HepG2 (cell line): ENCODE measurements at regions not wholly inside any gene's neighbourhood (a gene's known extent, or its start where the extent isn't known, plus 50 kb on each side); places are given as distances from the start of the nearest gene placed in this dataset.

Experiments
- ATF2 ChIP-seq: sonication (generic); formaldehyde crosslinking; IDR thresholded peaks from 2 replicates; pipeline ENCODE4 v1.4.0; 2020; ENCODE audit warnings: missing genetic modification reagents
- CEBPB ChIP-seq: IDR thresholded peaks from 2 replicates; pipeline ENCODE4 v1.6.1; 2011; ENCODE audit warnings: low read depth, low read length, improper control_type of control experiment, borderline replicate concordance
- DPF2 ChIP-seq: sonication (generic); formaldehyde crosslinking; IDR thresholded peaks from 2 replicates; pipeline ENCODE4 v1.4.0; 2020; ENCODE audit warnings: mild to moderate bottlenecking, low read depth, missing genetic modification reagents, borderline replicate concordance
- ELF4 ChIP-seq: sonication (generic); formaldehyde crosslinking; IDR thresholded peaks from 2 replicates; pipeline ENCODE4 v1.5.0; 2020; ENCODE audit warnings: missing genetic modification reagents, mild to moderate bottlenecking, moderate library complexity, borderline replicate concordance
- EP300 ChIP-seq, 3 experiments: sonication (generic) in 1 of 3; formaldehyde crosslinking in 1 of 3; IDR thresholded peaks; 2 replicates each; pipeline versions ENCODE4 v1.5.1 to v1.6.1; 2011 to 2020; ENCODE audit warnings: low read depth in 2 of 3, low read length in 2 of 3, borderline replicate concordance in 1 of 3, improper control_type of control experiment in 1 of 3, mild to moderate bottlenecking in 1 of 3, missing genetic modification reagents in 1 of 3, moderate library complexity in 1 of 3
- FOXA1 ChIP-seq, 2 experiments: fragments of 450-650 bp in 1 of 2; sonication (generic) in 1 of 2; formaldehyde crosslinking in 1 of 2; IDR thresholded peaks; 2 replicates each; pipeline versions ENCODE4 v1.4.0 to v1.6.1; 2016 to 2020; ENCODE audit warnings: missing genetic modification reagents in 1 of 2
- GLI4 ChIP-seq: sonication (generic); formaldehyde crosslinking; IDR thresholded peaks from 2 replicates; pipeline ENCODE4 v1.5.1; 2020; ENCODE audit warnings: missing genetic modification reagents, mild to moderate bottlenecking, moderate library complexity, borderline replicate concordance
- KDM4B ChIP-seq: sonication (generic); formaldehyde crosslinking; IDR thresholded peaks from 2 replicates; pipeline ENCODE4 v1.4.0; 2020; ENCODE audit warnings: missing genetic modification reagents
- MXD4 ChIP-seq: IDR thresholded peaks from 2 replicates; pipeline ENCODE4 v1.6.1; 2016; ENCODE audit warnings: mild to moderate bottlenecking, missing biosample characterization, missing genetic modification reagents
- SIN3A ChIP-seq: IDR thresholded peaks from 2 replicates; pipeline ENCODE4 v1.6.1; 2011; ENCODE audit warnings: low read depth, mild to moderate bottlenecking, control low read depth, low read length, borderline replicate concordance
- ZNF337 ChIP-seq: sonication (generic); formaldehyde crosslinking; IDR thresholded peaks from 2 replicates; pipeline ENCODE4 v1.5.1; 2020; ENCODE audit warnings: missing genetic modification reagents, low read depth, mild to moderate bottlenecking, borderline replicate concordance
- ZNF33B ChIP-seq: sonication (generic); formaldehyde crosslinking; IDR thresholded peaks from 2 replicates; pipeline ENCODE4 v1.5.1; 2020; ENCODE audit warnings: mild to moderate bottlenecking, missing genetic modification reagents
- TF ChIP-seq, protein P1 (sequence below): sonication (generic); formaldehyde crosslinking; IDR thresholded peaks from 2 replicates; pipeline ENCODE4 v1.8.0; 2022; ENCODE audit warnings: mild to moderate bottlenecking, missing genetic modification reagents, moderate library complexity
- TF ChIP-seq, protein P2 (sequence below), 2 experiments: IDR thresholded peaks; 2 replicates each; pipeline ENCODE4 v1.6.1; 2011 to 2012; ENCODE audit warnings: low read length in 2 of 2, borderline replicate concordance in 1 of 2, low read depth in 1 of 2, mild to moderate bottlenecking in 1 of 2, moderate library complexity in 1 of 2

DNA sequence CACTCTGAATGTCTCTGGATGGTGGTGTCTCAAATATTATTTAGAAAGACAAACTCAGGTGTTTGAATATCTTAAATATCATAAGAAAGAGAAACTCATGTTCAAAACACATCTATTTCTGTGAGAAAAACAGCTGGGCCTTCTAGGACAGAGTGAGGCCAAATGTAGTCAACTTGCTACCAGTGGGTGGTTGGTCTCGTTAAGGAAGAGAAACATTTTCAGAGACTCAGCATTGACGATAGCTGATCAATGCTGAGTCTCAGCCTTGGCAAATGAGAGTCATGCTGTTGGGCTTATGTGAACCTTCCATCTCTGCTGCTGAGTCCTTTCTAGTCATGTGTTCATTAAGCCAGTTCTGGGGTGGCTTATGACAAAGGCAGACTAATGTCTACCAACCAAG lies 418.0 kb downstream of the CETN3 start:
- TF ChIP-seq MXD4 = no peak
- no peak for TF ChIP-seq CEBPB
- no peak for TF ChIP-seq ELF4 (CRISPR knock-in tag)
- no peak for TF ChIP-seq FOXA1 (IDR thresholded peaks at IDR 0.05)
- no peak for TF ChIP-seq FOXA1 (CRISPR knock-in tag; IDR thresholded peaks at IDR 0.05)
- no peak for TF ChIP-seq DPF2 (CRISPR knock-in tag)
- TF ChIP-seq, protein P1, sequence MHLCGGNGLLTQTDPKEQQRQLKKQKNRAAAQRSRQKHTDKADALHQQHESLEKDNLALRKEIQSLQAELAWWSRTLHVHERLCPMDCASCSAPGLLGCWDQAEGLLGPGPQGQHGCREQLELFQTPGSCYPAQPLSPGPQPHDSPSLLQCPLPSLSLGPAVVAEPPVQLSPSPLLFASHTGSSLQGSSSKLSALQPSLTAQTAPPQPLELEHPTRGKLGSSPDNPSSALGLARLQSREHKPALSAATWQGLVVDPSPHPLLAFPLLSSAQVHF = no peak
- TF ChIP-seq ATF2 (CRISPR knock-in tag) = no peak
- TF ChIP-seq ZNF33B (CRISPR knock-in tag) = no peak
- no peak for TF ChIP-seq ZNF337 (CRISPR knock-in tag)
- no peak for TF ChIP-seq SIN3A
- TF ChIP-seq, protein P2, sequence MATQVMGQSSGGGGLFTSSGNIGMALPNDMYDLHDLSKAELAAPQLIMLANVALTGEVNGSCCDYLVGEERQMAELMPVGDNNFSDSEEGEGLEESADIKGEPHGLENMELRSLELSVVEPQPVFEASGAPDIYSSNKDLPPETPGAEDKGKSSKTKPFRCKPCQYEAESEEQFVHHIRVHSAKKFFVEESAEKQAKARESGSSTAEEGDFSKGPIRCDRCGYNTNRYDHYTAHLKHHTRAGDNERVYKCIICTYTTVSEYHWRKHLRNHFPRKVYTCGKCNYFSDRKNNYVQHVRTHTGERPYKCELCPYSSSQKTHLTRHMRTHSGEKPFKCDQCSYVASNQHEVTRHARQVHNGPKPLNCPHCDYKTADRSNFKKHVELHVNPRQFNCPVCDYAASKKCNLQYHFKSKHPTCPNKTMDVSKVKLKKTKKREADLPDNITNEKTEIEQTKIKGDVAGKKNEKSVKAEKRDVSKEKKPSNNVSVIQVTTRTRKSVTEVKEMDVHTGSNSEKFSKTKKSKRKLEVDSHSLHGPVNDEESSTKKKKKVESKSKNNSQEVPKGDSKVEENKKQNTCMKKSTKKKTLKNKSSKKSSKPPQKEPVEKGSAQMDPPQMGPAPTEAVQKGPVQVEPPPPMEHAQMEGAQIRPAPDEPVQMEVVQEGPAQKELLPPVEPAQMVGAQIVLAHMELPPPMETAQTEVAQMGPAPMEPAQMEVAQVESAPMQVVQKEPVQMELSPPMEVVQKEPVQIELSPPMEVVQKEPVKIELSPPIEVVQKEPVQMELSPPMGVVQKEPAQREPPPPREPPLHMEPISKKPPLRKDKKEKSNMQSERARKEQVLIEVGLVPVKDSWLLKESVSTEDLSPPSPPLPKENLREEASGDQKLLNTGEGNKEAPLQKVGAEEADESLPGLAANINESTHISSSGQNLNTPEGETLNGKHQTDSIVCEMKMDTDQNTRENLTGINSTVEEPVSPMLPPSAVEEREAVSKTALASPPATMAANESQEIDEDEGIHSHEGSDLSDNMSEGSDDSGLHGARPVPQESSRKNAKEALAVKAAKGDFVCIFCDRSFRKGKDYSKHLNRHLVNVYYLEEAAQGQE (IDR thresholded peaks at IDR 0.05; ENCODE audit: borderline replicate concordance in 1 of 2, low read depth in 1 of 2, low read length in 2 of 2) = no peak
- TF ChIP-seq GLI4 (CRISPR knock-in tag) = no peak
- TF ChIP-seq KDM4B (CRISPR knock-in tag) = no peak
- no peak for TF ChIP-seq EP300 (IDR thresholded peaks at IDR 0.05; ENCODE audit: low read depth in 2 of 2, low read length in 2 of 2)
- TF ChIP-seq EP300 (CRISPR knock-in tag; IDR thresholded peaks at IDR 0.05; ENCODE audit: borderline replicate concordance) = no peak
